GM06990 (cell line): ENCODE measurements at regions not wholly inside any gene's neighbourhood (a gene's known extent, or its start where the extent isn't known, plus 50 kb on each side); places are given as distances from the start of the nearest gene placed in this dataset.

Source experiments
- DNase-seq: peaks from one replicate; pipeline ENCODE4 v3.0.0-alpha.2; 2011; ENCODE audit not compliant: insufficient read length; ENCODE audit errors: extremely low read depth
- H3K27me3 ChIP-seq: replicated peaks from 2 replicates; pipeline ENCODE4 v1.6.0; 2011; ENCODE audit warnings: low read length; ENCODE audit not compliant: control insufficient read depth, insufficient read depth
- H3K36me3 ChIP-seq: 2 replicates; pipeline ENCODE4 v1.5.1; 2011; ENCODE audit warnings: low read length; ENCODE audit not compliant: control insufficient read depth, insufficient read depth
- H3K4me3 ChIP-seq: replicated peaks from 2 replicates; pipeline ENCODE4 v1.5.1; 2011; ENCODE audit warnings: low read depth, mild to moderate bottlenecking, control low read depth, low read length
- CTCF ChIP-seq: IDR thresholded peaks from 2 replicates; pipeline ENCODE4 v1.5.1; 2011; ENCODE audit warnings: low read length, control low read depth, mild to moderate bottlenecking, inconsistent platforms; ENCODE audit not compliant: insufficient read depth, poor library complexity, severe bottlenecking

- Histone ChIP-seq H3K4me3 (no peak overlapping the region), H3K27me3 (no peaks in the 10 kb centered on the region), H3K36me3 (no peaks in the 10 kb centered on the region)
- TF ChIP-seq CTCF, result no peak
- DNase-seq, result no peak
Measured at GRCh38 chr2:219916726-219917440, 289.5 kb downstream of the SLC4A3 start.

GRCh38 chr2:219918254-219918653 lies 290.8 kb downstream of the SLC4A3 start:
- TF ChIP-seq CTCF, result no peak
- Histone ChIP-seq H3K36me3 (no peaks in the 10 kb centered on the region), H3K4me3 (no peak overlapping the region), H3K27me3 (no peaks in the 10 kb centered on the region)
- DNase-seq, result no peak

- DNase-seq, result no peak
- TF ChIP-seq CTCF, result no peak
- H3K36me3 ChIP-seq, result no peaks in the 10 kb centered on the region
- no peak overlapping the region for H3K4me3 ChIP-seq
- no peaks in the 10 kb centered on the region for H3K27me3 ChIP-seq
Measured at GRCh38 chr2:219918944-219919343, 291.5 kb downstream of the SLC4A3 start.

GRCh38 chr2:219919506-219919905 lies 292.1 kb downstream of the SLC4A3 start:
- no peak for DNase-seq
- Histone ChIP-seq H3K4me3 (no peak overlapping the region), H3K27me3 (no peaks in the 10 kb centered on the region), H3K36me3 (no peaks in the 10 kb centered on the region)
- no peak for TF ChIP-seq CTCF

- DNase-seq, result no peak
- no peak overlapping the region for H3K4me3 ChIP-seq
- no peaks in the 10 kb centered on the region for H3K27me3 ChIP-seq
- no peak for TF ChIP-seq CTCF
- no peaks in the 10 kb centered on the region for H3K36me3 ChIP-seq
Measured at GRCh38 chr2:219929835-219930234, 302.4 kb downstream of the SLC4A3 start.

- TF ChIP-seq CTCF, result no peak
- Histone ChIP-seq H3K27me3 (no peaks in the 10 kb centered on the region), H3K4me3 (no peak overlapping the region), H3K36me3 (no peaks in the 10 kb centered on the region)
- no peak for DNase-seq
Measured at GRCh38 chr2:219939647-219940046, 312.2 kb downstream of the SLC4A3 start.
